ENCODE measurements at regions not wholly inside any gene's neighbourhood (a gene's known extent, or its start where the extent isn't known, plus 50 kb on each side); places are given as distances from the start of the nearest gene placed in this dataset.

- no peak for ATAC-seq
Observed at GRCh38 chr13:74706801-74707200, 572.6 kb upstream of the KLF12 start.

- ATAC-seq = no peak
Observed at GRCh38 chr13:74705438-74705837, 571.2 kb upstream of the KLF12 start.

- no peak for ATAC-seq
Observed at GRCh38 chr13:74703855-74704387, 569.7 kb upstream of the KLF12 start.

- no peak for ATAC-seq
Observed at GRCh38 chr13:74696148-74696922, 562.1 kb upstream of the KLF12 start.

- ATAC-seq = no peak
Observed at GRCh38 chr13:74695021-74695800, 561.0 kb upstream of the KLF12 start.

- ATAC-seq = no peak
Observed at GRCh38 chr13:74687442-74688182, 553.4 kb upstream of the KLF12 start.

- no peak for ATAC-seq
Observed at GRCh38 chr13:74683411-74683810, 549.2 kb upstream of the KLF12 start.

- no peak for ATAC-seq
Observed at GRCh38 chr13:74682746-74683145, 548.5 kb upstream of the KLF12 start.

- ATAC-seq = no peak
Observed at GRCh38 chr13:74681891-74682290, 547.7 kb upstream of the KLF12 start.

GRCh38 chr13:74678308-74678965 lies 544.2 kb upstream of the KLF12 start:
- ATAC-seq = no peak

GRCh38 chr13:74675972-74676371 lies 541.8 kb upstream of the KLF12 start:
- ATAC-seq = no peak

- ATAC-seq = no peak
Observed at GRCh38 chr13:74675182-74675581, 541.0 kb upstream of the KLF12 start.

- ATAC-seq = no peak
Observed at GRCh38 chr13:74674720-74675119, 540.5 kb upstream of the KLF12 start.

- no peak for ATAC-seq
Observed at GRCh38 chr13:74669149-74669548, 534.9 kb upstream of the KLF12 start.

GRCh38 chr13:74667656-74668203 lies 533.5 kb upstream of the KLF12 start:
- no peak for ATAC-seq

- ATAC-seq = no peak
Observed at GRCh38 chr13:74662905-74663304, 528.7 kb upstream of the KLF12 start.

GRCh38 chr13:74661851-74662250 lies 527.6 kb upstream of the KLF12 start:
- no peak for ATAC-seq

- no peak for ATAC-seq
Observed at GRCh38 chr13:74657765-74658164, 523.6 kb upstream of the KLF12 start.

GRCh38 chr13:74651121-74651520 lies 516.9 kb upstream of the KLF12 start:
- ATAC-seq = no peak

- no peak for ATAC-seq
Observed at GRCh38 chr13:74647991-74648390, 513.8 kb upstream of the KLF12 start.

GRCh38 chr13:74647211-74647610 lies 513.0 kb upstream of the KLF12 start:
- ATAC-seq = no peak

- no peak for ATAC-seq
Observed at GRCh38 chr13:74646091-74646490, 511.9 kb upstream of the KLF12 start.

Data from activated CD4-positive, CD25-positive, alpha-beta regulatory T cell treated with anti-CD3 and anti-CD28 coated beads, Interleukin-2, amount 50 U/mL, for 24 hours (primary cell).